HUES64 (cell line): ENCODE measurements at regions not wholly inside any gene's neighbourhood (a gene's known extent, or its start where the extent isn't known, plus 50 kb on each side); places are given as distances from the start of the nearest gene placed in this dataset.
"Not testable (repeated sequence)": the region's sequence is repeated elsewhere in the genome, so short reads cannot be mapped to it uniquely, and the experiment has no call there.

ENCODE experiments used
- H3K27ac ChIP-seq: 2 replicates; pipeline ENCODE4 v1.7.0; 2013; ENCODE audit warnings: low read depth, low read length, inconsistent platforms
- H3K27me3 ChIP-seq: 2 replicates; pipeline ENCODE4 v1.6.1; 2013; ENCODE audit warnings: mild to moderate bottlenecking, low read length; ENCODE audit not compliant: insufficient read depth
- H3K36me3 ChIP-seq: 2 replicates; pipeline ENCODE4 v1.6.1; 2013; ENCODE audit warnings: mild to moderate bottlenecking, low read length; ENCODE audit not compliant: insufficient read depth
- H3K4me1 ChIP-seq: 2 replicates; pipeline ENCODE4 v1.6.1; 2013; ENCODE audit warnings: mild to moderate bottlenecking, low read length, moderate library complexity; ENCODE audit not compliant: insufficient read depth
- H3K4me3 ChIP-seq: 2 replicates; pipeline ENCODE4 v1.5.1; 2013; ENCODE audit warnings: mild to moderate bottlenecking, low read length, moderate library complexity
- H3K9ac ChIP-seq: 2 replicates; pipeline ENCODE4 v1.6.1; 2013; ENCODE audit warnings: mild to moderate bottlenecking, low read depth, low read length
- H3K9me3 ChIP-seq: 2 replicates; pipeline ENCODE4 v1.6.1; 2013; ENCODE audit warnings: low read depth, low read length; ENCODE audit not compliant: insufficient read depth
- WGBS: fragments of 150-250, 120-280 bp; methylation state at CpG from one replicate; pipeline ENCODE4 v1.1.7; 2013; ENCODE audit warnings: missing lambda C conversion rate; 5-methylcytosine and 5-hydroxymethylcytosine counted together

DNA sequence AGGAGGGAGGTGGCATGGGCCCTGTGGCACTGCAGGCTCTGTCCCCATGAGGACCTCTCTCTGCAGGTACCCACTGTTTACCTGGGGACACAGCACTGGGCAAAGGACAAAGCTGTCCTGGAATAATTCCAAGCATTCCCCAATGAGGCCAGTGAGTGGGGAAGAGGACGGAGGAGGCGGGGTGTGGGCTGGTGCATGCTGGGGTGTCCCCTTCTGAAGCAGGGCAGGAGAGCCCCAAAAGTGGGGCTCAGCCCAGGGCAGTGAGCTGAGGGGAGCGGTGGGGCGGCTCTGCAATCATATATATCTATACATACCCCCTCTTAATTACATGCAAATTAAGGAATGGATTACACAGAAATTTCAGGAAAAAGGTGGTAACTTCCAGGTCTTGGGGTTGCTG, 315.8 kb downstream of the ADGRD1 start:
- H3K9me3 ChIP-seq = no peaks in the 10 kb centered on the region
- H3K9ac ChIP-seq = no peak overlapping the region
- H3K27ac ChIP-seq = no peak overlapping the region
- no peaks in the 10 kb centered on the region for H3K4me1 ChIP-seq
- no peaks in the 10 kb centered on the region for H3K36me3 ChIP-seq
- H3K27me3 ChIP-seq = no peaks in the 10 kb centered on the region
- 100% methylated on average over 4 of the region's 4 CpGs for WGBS
- no peak overlapping the region for H3K4me3 ChIP-seq

GRCh38 chr12:131269977-131270376, 316.3 kb downstream of the ADGRD1 start:
- H3K4me1 ChIP-seq, H3K4me3 ChIP-seq, H3K9ac ChIP-seq, H3K27ac ChIP-seq, H3K36me3 ChIP-seq, H3K9me3 ChIP-seq, H3K27me3 ChIP-seq: not testable (repeated sequence)
- WGBS = 93% methylated on average over 4 of the region's 4 CpGs

DNA sequence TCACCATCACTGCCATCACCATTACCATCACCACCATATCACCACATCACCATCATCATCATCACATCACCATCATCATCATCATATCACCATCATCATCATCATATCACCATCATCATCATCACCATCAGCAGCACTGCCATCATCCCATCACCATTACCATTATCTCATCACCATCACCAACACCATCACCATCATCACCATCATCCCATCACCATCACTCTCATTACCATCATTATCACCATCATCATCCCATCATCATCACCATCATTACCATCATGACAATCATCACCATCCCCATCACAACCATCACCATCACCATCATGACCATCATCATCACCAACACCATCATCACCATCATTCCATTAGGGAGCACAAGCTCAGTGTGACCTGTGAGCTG, 318.0 kb downstream of the ADGRD1 start:
- H3K27ac ChIP-seq = no peak overlapping the region
- H3K4me3 ChIP-seq = no peak overlapping the region
- no peaks in the 10 kb centered on the region for H3K4me1 ChIP-seq
- no peak overlapping the region for H3K9ac ChIP-seq
- H3K36me3 ChIP-seq = no peaks in the 10 kb centered on the region
- H3K9me3 ChIP-seq = no peaks in the 10 kb centered on the region
- H3K27me3 ChIP-seq = no peaks in the 10 kb centered on the region

DNA sequence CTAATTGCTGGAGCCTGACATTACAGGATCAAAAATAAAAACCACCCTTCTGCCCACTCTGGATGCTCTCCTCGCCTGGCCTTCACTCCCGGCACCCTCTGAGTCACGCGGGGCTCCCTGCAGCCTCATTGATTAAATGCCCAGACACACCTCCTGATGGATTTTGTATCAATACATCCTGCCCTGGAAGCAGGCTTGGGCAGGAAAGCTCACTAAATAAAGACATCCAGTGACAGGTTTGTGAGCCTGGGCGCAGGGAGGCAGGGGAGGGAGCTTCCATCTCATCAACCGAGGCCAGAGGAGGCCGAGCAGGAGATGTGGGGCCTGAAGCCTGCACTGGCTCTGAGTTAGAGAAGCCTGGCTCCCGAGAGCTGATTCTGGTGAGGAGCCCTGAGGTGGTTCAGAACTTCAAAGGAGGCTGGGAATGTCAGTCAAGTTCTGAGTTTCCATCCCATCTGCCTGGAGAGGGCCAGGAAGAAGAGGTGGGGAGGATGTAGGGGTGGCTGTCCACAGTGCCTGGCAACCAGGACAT, 318.6 kb downstream of the ADGRD1 start:
- H3K4me1 ChIP-seq, H3K9ac ChIP-seq, H3K36me3 ChIP-seq, H3K4me3 ChIP-seq, H3K27me3 ChIP-seq, H3K9me3 ChIP-seq, H3K27ac ChIP-seq: not testable (repeated sequence)
- 92% methylated on average over 8 of the region's 8 CpGs for WGBS

DNA sequence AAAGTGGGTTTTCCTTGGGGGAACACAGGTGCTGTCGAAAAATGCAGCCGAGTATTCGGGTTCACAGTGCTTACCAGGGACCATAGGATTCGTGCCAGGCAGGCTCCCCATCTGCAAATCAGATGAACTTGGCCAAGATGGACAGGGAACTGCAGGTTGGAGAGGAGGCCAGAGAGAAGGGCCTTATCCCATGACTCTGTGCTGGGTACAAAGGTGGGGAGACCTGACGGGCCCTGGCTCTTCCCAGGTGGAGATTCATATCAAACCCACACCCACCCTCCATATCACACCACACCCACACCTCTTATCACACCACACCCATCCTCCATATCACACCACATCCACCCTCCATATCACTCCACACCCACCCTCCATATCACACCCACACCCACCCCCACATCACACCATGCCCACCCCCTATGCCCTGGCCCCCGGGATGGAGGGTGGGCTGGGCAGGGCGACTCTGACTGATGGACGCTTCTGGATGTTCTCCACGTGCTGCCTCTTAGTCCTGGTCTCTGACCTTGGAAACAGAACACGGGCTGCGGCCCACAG, 319.7 kb downstream of the ADGRD1 start:
- Histone ChIP-seq H3K27ac (no peak overlapping the region), H3K36me3 (no peaks in the 10 kb centered on the region), H3K9ac (no peak overlapping the region), H3K4me1 (no peaks in the 10 kb centered on the region), H3K27me3 (no peaks in the 10 kb centered on the region), H3K4me3 (no peak overlapping the region), H3K9me3 (no peaks in the 10 kb centered on the region)
- WGBS = 94% methylated on average over 11 of the region's 11 CpGs

DNA sequence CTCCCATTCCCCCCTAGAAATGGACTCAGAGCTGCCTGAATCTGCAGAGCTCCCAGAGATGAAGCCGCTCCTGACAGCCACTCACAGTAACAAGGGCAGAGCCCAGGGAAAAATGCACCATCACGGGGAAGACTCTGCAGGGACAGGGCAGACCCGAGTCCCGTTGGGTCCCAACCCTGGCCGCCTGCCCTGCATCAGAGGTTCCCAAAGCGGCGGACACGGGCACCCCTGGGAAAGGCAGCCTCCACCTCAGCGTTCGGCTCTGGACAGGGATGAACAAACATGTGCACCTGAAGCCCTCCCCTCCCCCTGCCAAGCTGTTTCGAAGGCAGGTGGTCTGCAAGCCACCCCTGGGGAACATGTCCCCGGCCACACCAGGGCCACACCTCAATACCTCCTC, 320.4 kb downstream of the ADGRD1 start:
- H3K27ac ChIP-seq = no peak overlapping the region
- no peak overlapping the region for H3K9ac ChIP-seq
- no peaks in the 10 kb centered on the region for H3K36me3 ChIP-seq
- no peak overlapping the region for H3K4me3 ChIP-seq
- no peaks in the 10 kb centered on the region for H3K4me1 ChIP-seq
- no peaks in the 10 kb centered on the region for H3K9me3 ChIP-seq
- WGBS = 95% methylated on average over 12 of the region's 12 CpGs
- H3K27me3 ChIP-seq = no peaks in the 10 kb centered on the region

GRCh38 chr12:131274906-131275305, 321.2 kb downstream of the ADGRD1 start:
- no peaks in the 10 kb centered on the region for H3K27me3 ChIP-seq
- no peak overlapping the region for H3K4me3 ChIP-seq
- no peaks in the 10 kb centered on the region for H3K36me3 ChIP-seq
- H3K4me1 ChIP-seq = no peaks in the 10 kb centered on the region
- no peak overlapping the region for H3K27ac ChIP-seq
- WGBS = 92% methylated on average over 14 of the region's 14 CpGs
- no peaks in the 10 kb centered on the region for H3K9me3 ChIP-seq
- no peak overlapping the region for H3K9ac ChIP-seq

DNA sequence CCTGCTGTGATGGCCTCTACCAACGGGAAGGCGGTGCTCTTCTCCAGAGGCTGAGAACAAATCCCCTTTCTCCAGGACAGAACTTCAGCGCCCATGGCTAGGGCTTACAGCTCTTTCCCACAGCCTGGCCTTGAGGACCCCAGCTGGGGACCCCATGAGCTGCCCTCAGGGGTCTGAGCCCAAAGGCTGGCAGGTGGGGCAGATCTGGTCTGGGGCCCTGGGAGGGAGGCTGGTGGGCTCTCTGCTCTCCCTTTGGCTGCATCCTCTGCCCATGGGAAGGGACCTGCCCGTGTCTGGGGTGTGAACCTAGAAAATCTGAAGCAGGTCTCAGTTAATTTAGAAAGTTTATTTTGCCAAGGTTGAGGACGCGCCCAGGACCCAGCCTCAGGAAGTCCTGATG, 322.1 kb downstream of the ADGRD1 start:
- H3K4me3 ChIP-seq = no peak overlapping the region
- WGBS = 94% methylated on average over 6 of the region's 6 CpGs
- H3K9ac ChIP-seq = no peak overlapping the region
- no peaks in the 10 kb centered on the region for H3K9me3 ChIP-seq
- H3K36me3 ChIP-seq = no peaks in the 10 kb centered on the region
- H3K4me1 ChIP-seq = no peaks in the 10 kb centered on the region
- H3K27me3 ChIP-seq = no peaks in the 10 kb centered on the region
- H3K27ac ChIP-seq = no peak overlapping the region

DNA sequence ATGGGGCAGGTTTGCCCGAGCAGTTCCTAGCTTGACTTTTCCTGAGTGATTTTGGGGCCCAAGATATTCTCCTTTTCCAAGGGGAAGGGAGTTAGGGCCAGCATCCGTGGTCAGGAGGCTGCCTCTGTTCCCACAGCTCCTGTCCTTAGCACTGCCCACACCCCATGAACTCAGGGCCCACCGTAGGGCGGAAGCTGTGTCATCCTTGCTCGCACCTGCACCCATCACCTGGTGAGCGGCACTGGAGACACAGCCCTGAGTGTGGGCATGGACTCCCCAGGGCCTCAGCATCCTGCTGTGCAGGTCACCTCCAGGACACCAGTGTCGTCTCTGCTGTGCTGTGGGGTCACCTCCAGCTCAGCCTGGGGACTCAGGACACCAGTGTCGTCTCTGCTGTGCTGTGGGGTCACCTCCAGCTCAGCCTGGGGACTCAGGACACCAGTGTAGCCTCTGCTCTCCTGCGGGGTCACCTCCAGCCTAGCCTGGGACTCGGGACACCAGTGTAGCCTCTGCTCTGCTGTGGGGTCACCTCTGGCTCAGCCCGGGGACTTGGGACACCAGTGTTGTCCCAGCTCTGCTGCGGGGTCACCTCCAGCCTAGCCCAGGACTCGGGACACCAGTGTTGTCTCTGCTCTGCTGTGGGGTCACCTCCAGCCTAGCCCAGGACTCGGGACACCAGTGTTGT, 322.9 kb downstream of the ADGRD1 start:
- Histone ChIP-seq H3K27me3 (no peaks in the 10 kb centered on the region), H3K4me3 (no peak overlapping the region), H3K36me3 (no peaks in the 10 kb centered on the region), H3K4me1 (no peaks in the 10 kb centered on the region), H3K9me3 (no peaks in the 10 kb centered on the region), H3K27ac (no peak overlapping the region), H3K9ac (no peak overlapping the region)
- 87% methylated on average over 12 of the region's 14 CpGs for WGBS

- not testable (repeated sequence) for H3K4me3 ChIP-seq, H3K27ac ChIP-seq, H3K4me1 ChIP-seq, H3K9ac ChIP-seq, H3K27me3 ChIP-seq, H3K9me3 ChIP-seq, H3K36me3 ChIP-seq
- WGBS = 88% methylated on average over 16 of the region's 18 CpGs
Measured at GRCh38 chr12:131277186-131278091, 323.7 kb downstream of the ADGRD1 start.

- 95% methylated on average over 21 of the region's 22 CpGs for WGBS
- not testable (repeated sequence) for H3K27ac ChIP-seq, H3K27me3 ChIP-seq
Measured at GRCh38 chr12:131278451-131279115, 324.9 kb downstream of the ADGRD1 start.

More at GRCh38 chr12:131278451-131279115, 324.9 kb downstream of the ADGRD1 start:
- H3K4me1 ChIP-seq, H3K4me3 ChIP-seq, H3K9me3 ChIP-seq, H3K9ac ChIP-seq, H3K36me3 ChIP-seq: not testable (repeated sequence)
